DOHH2 (cell line): ENCODE measurements at regions not wholly inside any gene's neighbourhood (a gene's known extent, or its start where the extent isn't known, plus 50 kb on each side); places are given as distances from the start of the nearest gene placed in this dataset.

Source experiments
- H3F3A ChIP-seq: fragments of 200-600 bp; sonication (generic), shearing (Covaris generic); 2 replicates; pipeline ENCODE4 v1.6.0; 2016; ENCODE audit warnings: antibody characterized with exemption, mild to moderate bottlenecking; ENCODE audit not compliant: control insufficient read depth, insufficient read depth
- H3K27ac ChIP-seq: fragments of 200-600 bp; sonication (generic); 2 replicates; pipeline ENCODE4 v1.5.1; 2014; ENCODE audit warnings: low read depth, mild to moderate bottlenecking, low read length, moderate library complexity
- H3K27me3 ChIP-seq: fragments of 200-600 bp; sonication (generic); 2 replicates; pipeline ENCODE4 v1.6.1; 2014; ENCODE audit warnings: mild to moderate bottlenecking, low read length, mixed read lengths; ENCODE audit not compliant: control insufficient read depth
- H3K36me3 ChIP-seq: fragments of 200-600 bp; sonication (generic); 2 replicates; pipeline ENCODE4 v1.6.1; 2014; ENCODE audit warnings: mild to moderate bottlenecking, low read length, moderate library complexity, mixed read lengths; ENCODE audit not compliant: control insufficient read depth
- H3K4me1 ChIP-seq: fragments of 200-600 bp; sonication (generic); 2 replicates; pipeline ENCODE4 v1.6.1; 2014; ENCODE audit warnings: mild to moderate bottlenecking, low read length, mixed read lengths; ENCODE audit not compliant: control insufficient read depth
- H3K4me2 ChIP-seq: fragments of 200-600 bp; sonication (generic); 2 replicates; pipeline ENCODE4 v1.6.0; 2014; ENCODE audit warnings: mild to moderate bottlenecking, low read length, moderate library complexity
- H3K4me3 ChIP-seq: fragments of 200-600 bp; sonication (generic); 2 replicates; pipeline ENCODE4 v1.5.1; 2014; ENCODE audit warnings: mild to moderate bottlenecking, low read length, mixed read lengths
- H3K79me2 ChIP-seq: fragments of 200-600 bp; sonication (generic); 2 replicates; pipeline ENCODE4 v1.6.1; 2014; ENCODE audit warnings: mild to moderate bottlenecking, low read length, mixed read lengths; ENCODE audit not compliant: control insufficient read depth
- H3K9me2 ChIP-seq: fragments of 200-600 bp; sonication (generic); replicated peaks from 2 replicates; pipeline ENCODE4 v1.6.1; 2014; ENCODE audit warnings: mild to moderate bottlenecking, low read length, mixed read lengths; ENCODE audit not compliant: control insufficient read depth
- H3K9me3 ChIP-seq: fragments of 200-600 bp; sonication (generic); 2 replicates; pipeline ENCODE4 v1.6.1; 2014; ENCODE audit warnings: antibody characterized with exemption, low read length, mixed read lengths; ENCODE audit not compliant: control insufficient read depth, insufficient read depth
- H4K20me1 ChIP-seq: fragments of 200-600 bp; sonication (generic); 2 replicates; pipeline ENCODE4 v1.6.0; 2014; ENCODE audit warnings: low read depth, mild to moderate bottlenecking, antibody characterized with exemption, low read length, moderate library complexity; ENCODE audit not compliant: control insufficient read depth, insufficient read depth
- EZH2phosphoT487 ChIP-seq: fragments of 200-600 bp; sonication (generic); IDR thresholded peaks from 2 replicates; pipeline ENCODE4 v1.6.1; 2017; ENCODE audit warnings: borderline replicate concordance, mild to moderate bottlenecking, antibody characterized with exemption, low read length, moderate library complexity, mixed read lengths
- TF ChIP-seq, protein P1 (sequence below): fragments of 200-600 bp; sonication (generic); IDR thresholded peaks from one replicate; pipeline ENCODE4 v1.5.1; 2014; ENCODE audit warnings: antibody characterized with exemption, mild to moderate bottlenecking, low read depth, low read length; ENCODE audit not compliant: poor library complexity, severe bottlenecking

DNA sequence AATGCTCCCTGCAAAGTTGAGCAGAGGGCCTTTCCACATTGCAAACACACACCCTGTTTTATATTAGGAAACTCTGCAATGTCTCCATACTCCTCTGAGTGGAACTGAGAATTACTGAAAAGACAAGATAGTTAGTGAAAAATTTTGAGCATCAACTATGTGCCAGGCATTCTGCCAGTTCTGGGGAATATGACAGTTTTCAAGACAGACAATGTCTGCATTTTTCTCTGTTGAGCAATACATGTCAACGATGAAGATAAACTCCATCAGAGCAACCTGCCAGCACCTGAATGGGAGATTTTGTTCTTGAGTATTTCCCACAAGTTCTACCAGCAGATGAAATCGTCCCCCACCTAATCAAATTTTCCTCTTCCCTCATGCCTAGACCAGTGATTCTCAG lies 203.4 kb upstream of the BMPER start:
- H3K9me2 ChIP-seq, result no peaks in the 10 kb centered on the region
- H3K79me2 ChIP-seq, result no peaks in the 10 kb centered on the region
- no peaks in the 10 kb centered on the region for H3K4me1 ChIP-seq
- H3K36me3 ChIP-seq, result no peaks in the 10 kb centered on the region
- H3K4me2 ChIP-seq, result no peak overlapping the region
- H3K27me3 ChIP-seq, result no peaks in the 10 kb centered on the region
- H3K9me3 ChIP-seq, result peaks cover 17% of the 10 kb centered on the region; the same call in 1 of the 2 replicates
- H4K20me1 ChIP-seq, result no peaks in the 10 kb centered on the region
- no peaks in the 10 kb centered on the region for H3F3A ChIP-seq
- H3K4me3 ChIP-seq, result no peak overlapping the region
- H3K27ac ChIP-seq, result no peak overlapping the region
- no peak for TF ChIP-seq EZH2phosphoT487
- TF ChIP-seq, protein P1, sequence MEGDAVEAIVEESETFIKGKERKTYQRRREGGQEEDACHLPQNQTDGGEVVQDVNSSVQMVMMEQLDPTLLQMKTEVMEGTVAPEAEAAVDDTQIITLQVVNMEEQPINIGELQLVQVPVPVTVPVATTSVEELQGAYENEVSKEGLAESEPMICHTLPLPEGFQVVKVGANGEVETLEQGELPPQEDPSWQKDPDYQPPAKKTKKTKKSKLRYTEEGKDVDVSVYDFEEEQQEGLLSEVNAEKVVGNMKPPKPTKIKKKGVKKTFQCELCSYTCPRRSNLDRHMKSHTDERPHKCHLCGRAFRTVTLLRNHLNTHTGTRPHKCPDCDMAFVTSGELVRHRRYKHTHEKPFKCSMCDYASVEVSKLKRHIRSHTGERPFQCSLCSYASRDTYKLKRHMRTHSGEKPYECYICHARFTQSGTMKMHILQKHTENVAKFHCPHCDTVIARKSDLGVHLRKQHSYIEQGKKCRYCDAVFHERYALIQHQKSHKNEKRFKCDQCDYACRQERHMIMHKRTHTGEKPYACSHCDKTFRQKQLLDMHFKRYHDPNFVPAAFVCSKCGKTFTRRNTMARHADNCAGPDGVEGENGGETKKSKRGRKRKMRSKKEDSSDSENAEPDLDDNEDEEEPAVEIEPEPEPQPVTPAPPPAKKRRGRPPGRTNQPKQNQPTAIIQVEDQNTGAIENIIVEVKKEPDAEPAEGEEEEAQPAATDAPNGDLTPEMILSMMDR, result no peak

- no peaks in the 10 kb centered on the region for H3K4me1 ChIP-seq
- no peaks in the 10 kb centered on the region for H3K79me2 ChIP-seq
- H3K36me3 ChIP-seq, result no peaks in the 10 kb centered on the region
- no peaks in the 10 kb centered on the region for H3F3A ChIP-seq
- no peak overlapping the region for H3K27ac ChIP-seq
- H3K9me3 ChIP-seq, result peaks cover 17% of the 10 kb centered on the region; the same call in 1 of the 2 replicates
- H3K4me3 ChIP-seq, result no peak overlapping the region
- no peak overlapping the region for H3K4me2 ChIP-seq
- TF ChIP-seq, protein P1, result no peak
- no peak for TF ChIP-seq EZH2phosphoT487
- H4K20me1 ChIP-seq, result no peaks in the 10 kb centered on the region
- no peaks in the 10 kb centered on the region for H3K9me2 ChIP-seq
- no peaks in the 10 kb centered on the region for H3K27me3 ChIP-seq
These were observed 202.8 kb upstream of the BMPER start for GRCh38 chr7:33702514-33703054.

DNA sequence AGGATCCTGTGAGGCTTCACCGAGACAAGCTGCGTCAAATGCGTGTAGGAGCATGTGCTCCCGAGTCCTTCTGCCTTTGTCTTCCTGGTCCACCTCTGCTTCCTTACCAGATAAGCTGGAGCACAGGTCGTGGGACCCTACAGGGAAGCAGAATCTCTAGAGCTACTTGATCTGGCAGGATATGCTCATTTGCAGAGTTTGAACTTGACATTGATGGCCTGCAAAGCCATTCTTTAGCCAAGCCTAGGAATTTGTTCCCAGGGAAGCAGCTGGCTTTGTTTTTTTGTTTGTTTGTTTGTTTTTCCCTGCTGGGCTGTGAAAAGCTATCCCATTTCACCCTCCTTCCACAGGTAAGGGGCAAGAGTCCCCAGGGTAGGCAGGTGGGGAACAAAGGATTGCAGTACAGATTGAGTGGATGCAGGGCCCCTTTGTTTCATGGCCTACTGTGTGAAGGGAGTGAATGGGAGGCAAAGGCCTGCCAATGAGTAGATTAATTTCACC lies 200.0 kb upstream of the BMPER start:
- Histone ChIP-seq H3K79me2 (no peaks in the 10 kb centered on the region), H4K20me1 (no peaks in the 10 kb centered on the region), H3K9me2 (no peaks in the 10 kb centered on the region), H3K27ac (no peak overlapping the region), H3K4me3 (no peak overlapping the region), H3K36me3 (no peaks in the 10 kb centered on the region), H3K4me2 (no peak overlapping the region), H3K27me3 (no peaks in the 10 kb centered on the region), H3F3A (no peaks in the 10 kb centered on the region), H3K4me1 (no peaks in the 10 kb centered on the region), H3K9me3 (peaks cover 17% of the 10 kb centered on the region; the same call in 1 of the 2 replicates)
- TF ChIP-seq, protein P1, result no peak
- no peak for TF ChIP-seq EZH2phosphoT487
